GM19463 (cell line): ENCODE measurements at regions not wholly inside any gene's neighbourhood (a gene's known extent, or its start where the extent isn't known, plus 50 kb on each side); places are given as distances from the start of the nearest gene placed in this dataset.

Experiments used
- ATAC-seq: cut with Tn5 transposase; IDR thresholded peaks from one replicate; pipeline ENCODE4 v1.9.1; 2021; ENCODE audit warnings: mild to moderate bottlenecking, moderate library complexity; ENCODE audit not compliant: unreplicated experiment

GRCh38 chr12:107539196-107539939 lies 146.2 kb upstream of the PWP1 start:
- no peak for ATAC-seq

DNA sequence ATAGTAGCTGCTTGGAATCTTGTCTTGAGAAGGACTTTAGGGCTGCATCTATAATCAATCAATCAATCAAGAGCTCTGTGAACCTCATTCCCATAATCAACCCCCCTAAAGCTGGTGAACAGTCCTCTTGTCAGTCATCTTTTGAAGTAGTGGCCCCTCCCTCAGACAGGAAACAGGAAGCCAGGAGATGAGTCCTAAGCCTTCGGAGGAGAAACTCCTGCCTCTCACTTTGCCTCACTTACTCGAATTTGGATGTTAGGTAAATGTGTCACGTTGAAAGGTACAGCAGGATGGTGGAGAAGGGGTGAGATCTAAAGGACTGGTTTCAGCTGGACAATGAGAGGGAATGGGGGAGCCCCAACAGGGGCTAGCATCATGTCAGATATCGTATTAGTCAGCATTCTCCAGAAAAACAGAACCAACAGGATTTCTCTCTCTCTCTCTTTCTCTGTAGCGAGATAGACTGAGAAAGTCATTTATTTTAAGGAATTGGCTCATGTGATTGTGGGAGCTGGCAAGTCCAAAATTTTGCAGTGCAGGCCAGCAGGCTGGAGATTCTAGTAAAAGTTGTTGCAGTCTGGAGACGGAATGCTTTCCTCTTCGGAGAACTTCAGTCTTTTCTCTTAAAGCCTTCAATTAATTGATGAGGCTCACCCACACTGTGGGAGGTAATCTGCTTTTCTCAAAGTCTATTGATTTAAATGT lies 144.4 kb upstream of the PWP1 start:
- no peak for ATAC-seq

DNA sequence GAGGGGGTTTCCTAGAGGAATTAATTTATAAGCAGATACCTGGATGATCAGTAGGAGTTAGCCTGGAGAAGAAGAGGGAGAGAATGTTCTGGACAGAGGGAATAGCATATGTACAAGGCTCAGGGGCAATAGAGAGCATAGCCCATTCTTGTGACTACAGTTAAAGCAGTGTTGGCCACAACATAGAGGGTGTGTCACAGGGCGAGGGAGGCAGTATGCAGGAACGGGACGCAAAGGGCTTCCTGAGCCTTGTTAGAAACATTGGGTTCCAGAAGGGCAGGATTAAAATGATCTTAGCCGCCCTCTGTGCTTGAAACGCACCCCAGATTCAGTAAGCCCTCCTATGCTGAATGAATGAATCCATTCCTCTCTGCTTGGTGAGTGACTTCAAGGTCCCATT lies 142.2 kb upstream of the PWP1 start:
- no peak for ATAC-seq

DNA sequence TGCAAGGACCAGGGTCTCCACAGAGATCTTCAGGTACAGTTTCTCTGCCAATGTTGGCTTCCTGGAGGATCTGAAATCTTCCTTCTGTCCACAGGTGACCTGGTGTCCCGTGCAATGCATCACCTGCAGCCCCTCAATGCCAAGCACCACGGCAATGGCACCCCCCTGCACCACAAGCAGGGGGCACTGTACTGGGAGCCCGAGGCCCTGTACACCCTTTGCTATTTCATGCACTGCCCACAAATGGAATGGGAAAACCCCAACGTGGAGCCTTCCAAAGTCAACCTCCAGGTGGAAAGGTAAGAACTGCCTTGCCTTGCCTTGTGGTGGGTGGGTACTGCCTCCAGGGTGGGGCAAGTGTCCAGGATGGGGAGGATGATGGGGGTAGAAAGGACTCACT lies 141.8 kb upstream of the PWP1 start:
- ATAC-seq: no peak

- no peak for ATAC-seq
Measured at GRCh38 chr12:107544937-107545336, 140.7 kb upstream of the PWP1 start.

DNA sequence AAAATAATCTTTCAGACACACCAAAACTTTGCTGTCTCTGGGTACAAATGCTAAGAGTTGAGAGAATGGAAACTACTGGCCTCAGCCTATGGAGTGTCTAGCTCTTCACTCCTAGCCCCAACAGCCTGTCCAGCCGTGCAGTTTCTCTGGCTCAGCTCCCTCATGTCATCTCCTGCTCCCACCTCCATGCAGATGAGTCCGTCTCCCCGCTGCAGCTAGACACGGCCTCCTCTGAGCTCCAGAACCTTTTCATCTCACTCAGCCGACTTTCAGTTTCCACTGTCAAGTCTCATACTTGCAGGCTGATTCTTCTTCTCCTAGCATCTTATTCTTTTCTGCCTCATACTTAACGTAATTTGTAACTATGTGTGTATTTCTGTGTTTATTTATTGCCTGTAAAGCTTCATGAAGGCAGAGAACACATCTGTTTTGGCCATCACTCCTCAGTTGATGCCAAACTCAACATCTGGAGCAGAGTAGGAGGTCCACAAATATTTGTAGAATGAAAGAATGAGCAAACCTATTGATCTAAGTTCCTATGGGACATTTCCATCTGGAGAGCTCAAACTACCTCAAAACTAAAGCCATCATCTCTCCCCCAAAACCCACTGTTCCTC lies 139.8 kb upstream of the PWP1 start:
- no peak for ATAC-seq

DNA sequence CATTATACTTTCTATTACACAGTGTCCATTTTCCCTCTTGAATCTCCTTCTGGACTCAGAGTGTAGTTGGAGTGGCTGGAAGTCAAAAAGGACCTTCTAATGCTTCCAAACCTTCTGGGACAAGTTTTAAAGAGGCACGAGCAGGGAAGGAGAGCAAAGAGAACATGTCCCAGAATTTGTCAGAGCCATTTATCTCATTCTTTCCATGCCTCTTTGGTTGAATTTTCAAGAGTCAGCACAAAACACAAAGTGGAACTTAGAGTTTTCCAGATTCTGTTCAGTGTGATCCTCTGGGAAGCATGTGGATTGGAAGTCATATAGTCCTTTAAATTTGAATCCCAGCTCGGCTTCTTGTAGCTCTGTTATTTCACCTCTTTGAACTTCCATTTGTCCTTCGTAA lies 138.2 kb upstream of the PWP1 start:
- no peak for ATAC-seq

GRCh38 chr12:107549651-107550480 lies 135.7 kb upstream of the PWP1 start:
- ATAC-seq: no peak

GRCh38 chr12:107551434-107551833 lies 134.2 kb upstream of the PWP1 start:
- ATAC-seq: no peak

DNA sequence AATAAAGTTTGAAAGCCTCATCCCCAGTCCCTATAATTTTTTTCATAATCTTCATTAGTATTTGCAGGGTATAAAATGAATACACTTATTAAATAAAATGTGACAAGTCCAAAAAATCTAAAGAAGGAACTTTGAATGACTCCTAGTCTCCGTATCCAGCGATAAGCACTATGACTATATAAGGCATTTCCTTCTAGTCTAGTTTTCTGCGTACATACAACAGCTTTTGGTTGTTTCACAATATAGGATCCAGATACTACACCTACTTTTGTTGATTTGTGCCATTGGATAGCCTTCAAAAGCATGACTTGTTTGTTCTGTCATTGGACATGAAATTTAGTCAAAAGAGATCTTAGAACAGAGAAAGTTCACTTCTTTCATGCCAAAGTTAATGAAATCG lies 133.3 kb upstream of the PWP1 start:
- no peak for ATAC-seq

GRCh38 chr12:107553211-107553765 lies 132.3 kb upstream of the PWP1 start:
- no peak for ATAC-seq

DNA sequence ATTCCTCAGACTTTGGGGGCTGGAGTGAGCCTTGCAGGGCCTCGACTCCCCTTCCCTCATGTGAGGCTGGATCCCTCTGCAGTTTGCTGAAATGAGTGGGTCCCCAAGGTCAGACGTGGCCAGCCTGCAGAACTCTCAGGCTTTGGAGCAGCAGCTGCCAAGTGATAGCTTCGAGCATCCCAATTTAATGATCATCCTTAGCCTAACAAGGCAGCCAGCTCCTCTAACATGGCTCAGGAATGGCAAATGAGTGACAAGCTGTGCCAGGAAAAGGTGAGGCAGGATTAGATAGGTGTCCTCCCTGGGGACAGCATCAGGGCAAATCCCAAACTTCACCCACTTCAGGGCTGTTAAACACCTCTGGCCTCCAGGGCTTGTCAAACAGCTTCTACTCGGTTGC lies 130.7 kb upstream of the PWP1 start:
- ATAC-seq: no peak

DNA sequence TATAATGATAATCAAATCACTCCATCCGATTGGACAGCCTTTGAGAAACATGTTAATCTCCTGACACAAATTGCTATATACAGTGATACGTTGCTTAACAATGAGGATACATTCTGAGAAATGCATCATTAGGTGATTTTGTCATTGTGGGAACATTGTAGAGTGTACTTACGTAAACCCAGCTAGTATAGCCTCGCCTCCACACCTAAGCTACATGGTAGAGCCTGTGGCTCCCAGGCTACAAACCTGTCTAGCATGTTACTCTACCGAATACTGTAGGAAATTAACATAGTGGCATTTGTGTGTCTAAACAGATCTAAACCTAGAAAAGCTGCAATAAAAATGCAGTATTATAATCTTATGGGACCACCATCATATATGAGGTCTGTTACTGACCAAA lies 128.6 kb upstream of the PWP1 start:
- ATAC-seq: no peak

DNA sequence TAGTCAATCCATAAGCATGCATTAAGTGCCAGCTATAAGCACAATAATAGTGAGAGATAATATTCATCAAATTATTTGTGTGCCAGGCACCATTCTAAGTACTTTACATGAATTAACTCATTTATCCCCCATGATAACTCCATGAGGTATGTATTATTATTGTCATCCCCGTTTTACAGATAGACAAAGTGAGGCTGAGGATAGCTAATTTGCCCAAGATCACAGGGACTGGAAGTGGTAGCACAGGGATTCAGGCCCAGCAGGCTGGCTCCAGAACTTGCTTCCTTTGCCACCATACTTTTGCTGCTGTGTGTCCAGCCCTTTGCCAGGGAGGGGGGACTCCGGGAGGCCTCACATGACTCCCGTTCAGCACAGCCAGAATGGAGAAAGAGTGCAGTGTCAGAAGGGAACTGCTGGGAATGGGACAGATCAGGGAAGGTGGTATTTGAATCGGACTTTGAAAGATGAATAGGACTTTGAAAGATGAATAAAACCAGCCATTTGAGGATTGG lies 128.0 kb upstream of the PWP1 start:
- no peak for ATAC-seq

DNA sequence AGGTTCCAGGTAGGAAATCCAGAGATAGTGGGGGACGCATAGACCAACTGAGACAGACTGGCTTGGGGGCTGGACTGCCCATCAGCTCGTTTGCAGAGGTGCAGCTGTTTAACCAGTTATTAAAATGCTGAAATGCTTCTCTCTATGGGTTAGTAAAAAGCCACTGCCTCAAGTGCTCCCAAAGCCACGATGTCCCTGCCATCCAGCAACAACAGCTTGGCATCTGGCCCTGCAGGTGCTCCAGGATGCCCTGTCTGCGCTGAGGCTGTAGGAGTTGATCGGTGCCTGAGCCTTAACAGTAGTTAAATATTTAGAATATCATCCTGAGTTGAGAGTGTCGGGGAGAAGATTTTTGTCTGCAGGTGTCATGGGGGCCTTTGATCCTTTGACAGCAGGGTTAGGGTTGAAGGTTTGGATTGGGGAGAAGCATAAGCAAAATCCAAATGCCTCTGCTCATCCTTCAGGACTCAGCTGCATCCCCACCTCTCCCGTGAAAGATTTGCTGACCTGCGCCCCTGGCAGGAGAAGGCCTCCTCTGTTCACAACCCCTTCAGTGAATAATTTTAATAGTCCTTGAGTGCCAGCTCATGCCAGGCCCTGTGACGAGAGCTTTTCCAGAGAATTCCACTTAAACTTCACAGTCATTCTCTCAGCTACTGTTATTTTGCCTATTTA lies 127.3 kb upstream of the PWP1 start:
- ATAC-seq: no peak

- ATAC-seq: no peak
Measured at GRCh38 chr12:107558816-107559382, 126.7 kb upstream of the PWP1 start.

- ATAC-seq: no peak
Measured at GRCh38 chr12:107560165-107560898, 125.3 kb upstream of the PWP1 start.

GRCh38 chr12:107560899-107561285 lies 124.7 kb upstream of the PWP1 start:
- no peak for ATAC-seq

DNA sequence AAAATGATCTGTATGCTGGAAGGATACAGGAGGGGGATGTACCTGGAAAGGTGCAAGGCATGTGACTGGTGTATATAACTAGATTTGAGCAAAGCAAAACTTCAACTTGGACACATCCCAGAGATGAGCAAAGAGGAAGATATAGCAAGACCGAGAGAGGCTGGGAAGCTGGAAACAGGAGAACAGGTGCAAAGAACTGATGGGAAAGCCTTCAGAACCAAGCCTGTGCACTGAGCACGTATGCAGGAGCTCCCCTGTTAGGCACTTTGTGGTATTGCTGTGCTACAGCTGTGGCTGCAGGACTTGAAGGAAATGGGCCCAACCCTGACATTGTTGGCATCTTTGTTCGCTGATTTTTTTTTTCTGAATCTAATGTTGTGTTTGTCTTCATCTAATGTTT lies 120.7 kb upstream of the PWP1 start:
- ATAC-seq: no peak
